T-helper 22 cell (primary cell): ENCODE measurements at regions not wholly inside any gene's neighbourhood (a gene's known extent, or its start where the extent isn't known, plus 50 kb on each side); places are given as distances from the start of the nearest gene placed in this dataset.
"Not testable (repeated sequence)": the region's sequence is repeated elsewhere in the genome, so short reads cannot be mapped to it uniquely, and the experiment has no call there.

ENCODE experiments used
- DNase-seq: peaks from one replicate; pipeline ENCODE4 v3.0.0-alpha.2; 2020; ENCODE audit warnings: low read depth

- no peak for DNase-seq
Measured at GRCh38 chrX:66912417-66912816, 273.5 kb upstream of the EDA2R start.

- DNase-seq: no peak
Measured at GRCh38 chrX:66902081-66902480, 263.2 kb upstream of the EDA2R start.

DNA sequence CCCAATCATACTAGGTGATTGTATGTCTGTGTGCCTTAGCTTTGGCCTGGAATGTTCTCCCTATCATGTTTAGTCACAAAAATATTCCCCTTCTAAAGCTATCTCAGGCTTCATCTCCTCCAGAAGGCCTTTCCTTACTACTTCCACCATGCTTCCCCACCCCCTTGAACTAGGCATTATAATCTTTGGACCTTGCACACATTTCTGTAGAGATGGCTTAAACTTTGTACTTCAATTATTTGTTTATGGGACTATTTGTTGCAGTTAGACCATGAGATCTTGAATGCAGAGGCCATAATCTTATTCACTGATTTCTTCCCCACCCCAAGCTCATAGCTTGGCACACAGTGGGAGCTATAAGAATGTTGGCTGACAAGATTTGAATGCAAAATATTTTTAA, 262.0 kb upstream of the EDA2R start:
- DNase-seq: no peak

GRCh38 chrX:66892004-66892403, 253.1 kb upstream of the EDA2R start:
- no peak for DNase-seq

- DNase-seq: no peak
Measured at GRCh38 chrX:66889418-66889817, 250.5 kb upstream of the EDA2R start.

- no peak for DNase-seq
Measured at GRCh38 chrX:66882101-66882500, 243.2 kb upstream of the EDA2R start.

DNA sequence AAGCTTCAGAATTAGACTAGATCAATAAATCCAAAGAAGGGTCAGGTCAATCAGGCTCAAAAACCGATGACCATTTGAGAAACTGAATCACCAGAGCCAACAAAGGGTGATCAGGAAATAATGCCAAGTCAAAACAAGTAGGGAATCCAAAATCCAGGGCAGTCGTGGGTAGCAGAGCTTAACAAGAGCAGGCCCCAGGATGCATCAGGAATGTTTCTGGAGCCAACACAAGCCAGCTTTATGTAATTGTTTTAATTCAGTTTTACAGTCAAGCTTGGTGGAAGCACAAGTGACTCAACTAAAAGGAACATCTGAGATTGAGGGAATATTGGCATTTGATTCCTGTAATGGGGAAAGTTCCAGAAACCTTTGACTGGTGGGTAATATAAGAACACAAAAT, 237.9 kb upstream of the EDA2R start:
- DNase-seq: no peak

DNA sequence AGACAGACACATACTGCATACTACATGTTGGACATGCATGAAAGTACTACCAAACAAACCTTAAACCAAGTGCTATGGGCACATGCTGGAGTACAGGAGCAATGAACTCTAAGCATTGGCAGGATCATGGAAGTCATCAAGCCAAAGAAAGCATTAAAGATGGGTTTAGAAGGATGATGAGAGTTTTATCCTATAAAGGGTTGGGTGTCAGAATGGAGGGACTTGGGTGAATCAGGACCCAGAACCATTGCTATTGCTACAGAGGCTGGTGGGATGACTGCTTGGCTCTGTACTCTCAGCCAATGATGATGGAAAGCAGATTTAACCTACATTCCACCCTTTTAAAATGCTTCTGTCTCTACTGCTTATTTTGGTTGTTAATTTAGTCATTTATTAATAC, 233.9 kb upstream of the EDA2R start:
- DNase-seq: no peak

- no peak for DNase-seq
Measured at GRCh38 chrX:66863721-66864120, 224.8 kb upstream of the EDA2R start.

DNA sequence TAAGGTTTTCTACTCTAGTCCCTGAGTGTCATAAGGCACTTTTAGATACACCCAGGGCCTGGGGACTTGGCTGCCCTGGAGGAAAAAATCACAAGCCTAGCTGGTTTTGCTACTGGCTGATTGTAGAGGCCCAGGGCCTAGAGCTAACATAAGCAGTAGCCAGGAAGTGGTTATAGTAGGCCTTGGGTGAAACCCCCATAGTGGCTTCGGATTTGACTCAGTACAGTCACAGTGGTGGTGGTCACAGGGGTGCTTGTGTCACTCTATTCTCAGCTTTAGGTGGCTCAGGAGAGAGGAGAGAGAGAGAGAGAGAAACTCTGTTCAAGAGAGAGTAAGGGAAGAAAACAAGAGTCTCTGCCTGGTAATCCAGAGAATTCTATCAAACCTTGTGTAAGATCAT, 194.5 kb upstream of the EDA2R start:
- no peak for DNase-seq

- no peak for DNase-seq
Measured at GRCh38 chrX:66815227-66815626, 176.3 kb upstream of the EDA2R start.

DNA sequence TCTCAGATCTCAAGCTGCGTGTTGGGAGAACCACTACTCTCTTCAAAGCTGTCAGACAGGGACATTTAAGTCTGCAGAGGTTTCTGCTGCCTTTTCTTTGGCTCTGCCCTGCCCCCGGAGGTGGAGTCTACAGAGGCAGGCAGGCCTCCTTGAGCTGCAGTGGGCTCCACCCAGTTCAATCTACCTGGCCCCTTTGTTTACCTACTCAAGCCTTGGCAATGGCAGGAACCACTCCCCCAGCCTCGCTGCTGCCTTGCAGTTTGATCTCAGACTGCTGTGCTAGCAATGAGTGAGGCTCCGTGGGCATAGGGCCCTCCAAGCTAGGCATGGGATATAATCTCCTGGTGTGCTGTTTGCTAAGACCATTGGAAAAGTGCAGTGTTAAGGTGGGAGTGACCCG, 155.6 kb upstream of the EDA2R start:
- DNase-seq: not testable (repeated sequence)

- no peak for DNase-seq
Measured at GRCh38 chrX:66766318-66766717, 127.4 kb upstream of the EDA2R start.

DNA sequence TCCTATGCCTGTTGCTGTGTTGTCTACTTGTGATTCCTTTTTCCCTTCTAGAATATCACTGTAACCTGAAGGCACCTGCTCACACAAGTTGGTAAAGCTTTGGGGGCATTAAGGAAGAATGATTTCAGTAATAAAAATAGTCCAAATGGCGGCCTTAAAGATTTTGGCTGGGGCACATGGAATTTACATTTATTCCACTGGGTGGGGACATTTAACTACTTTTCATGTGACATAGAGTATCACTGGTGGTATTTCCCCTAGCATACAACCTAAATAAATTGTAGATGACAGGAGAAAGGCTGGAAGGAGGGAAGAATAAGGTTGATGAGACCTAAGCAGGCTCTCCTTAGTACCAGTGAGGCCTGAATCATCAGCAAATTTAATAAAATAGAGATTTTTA, 121.8 kb upstream of the EDA2R start:
- DNase-seq: no peak

DNA sequence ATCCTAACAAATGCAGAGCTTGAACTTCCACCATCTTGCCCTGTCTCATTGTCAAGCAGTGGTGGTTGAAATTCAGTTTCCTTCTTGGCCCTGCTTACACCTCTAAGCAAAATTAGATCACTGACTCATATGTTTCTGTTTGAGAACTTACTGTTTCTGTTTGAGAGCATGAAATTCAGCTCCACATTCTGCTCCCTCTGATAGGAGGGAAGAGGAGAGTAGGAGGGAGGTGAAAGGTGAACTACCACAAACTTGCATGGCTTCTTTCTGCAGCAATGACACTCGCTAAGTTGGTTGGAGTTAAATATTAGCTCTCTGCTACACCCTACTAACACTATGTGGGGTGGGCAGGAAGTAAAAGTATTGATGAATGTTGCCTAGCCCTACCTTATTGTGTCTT, 117.8 kb upstream of the EDA2R start:
- DNase-seq: no peak

GRCh38 chrX:66751136-66751782, 112.4 kb upstream of the EDA2R start:
- no peak for DNase-seq

DNA sequence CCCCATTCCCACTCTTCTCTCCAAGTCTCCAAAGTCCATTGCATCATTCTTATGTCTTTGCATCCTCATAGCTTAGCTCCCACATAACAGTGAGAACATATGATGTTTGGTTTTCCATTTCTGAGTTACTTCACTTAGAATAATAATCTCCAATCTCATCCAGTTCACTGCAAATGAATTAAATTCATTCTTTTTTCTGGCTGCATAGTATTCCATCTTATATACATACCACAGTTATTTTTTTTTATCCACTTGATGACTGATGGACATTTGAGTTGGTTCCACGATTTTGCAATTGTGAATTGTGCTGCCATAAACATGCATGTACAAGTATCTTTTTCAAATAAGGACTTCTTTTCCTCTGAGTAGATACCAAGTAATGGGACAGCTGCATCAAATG, 105.6 kb upstream of the EDA2R start:
- DNase-seq: not testable (repeated sequence)

DNA sequence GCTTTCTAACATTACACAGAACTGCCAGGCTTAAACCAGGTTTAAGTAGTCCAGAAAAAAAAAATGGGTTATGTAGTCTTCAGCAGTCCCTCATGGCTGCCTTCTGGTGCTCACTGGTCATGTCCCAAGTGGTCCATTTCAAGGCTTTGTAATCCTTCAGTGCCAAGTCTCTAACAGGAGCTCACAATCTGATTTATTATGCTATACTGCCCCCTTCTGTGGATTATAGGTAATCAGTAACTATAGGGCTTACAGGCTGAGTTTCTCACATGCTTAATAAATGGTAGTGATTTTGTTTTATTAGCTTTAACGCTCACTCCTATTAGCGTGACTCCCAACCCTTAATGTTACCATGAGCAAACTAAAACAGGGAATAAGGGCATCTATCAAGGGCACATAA, 92.5 kb upstream of the EDA2R start:
- no peak for DNase-seq

- DNase-seq: peak; percentile 9
Measured at GRCh38 chrX:66728818-66729271, 90.0 kb upstream of the EDA2R start.

DNA sequence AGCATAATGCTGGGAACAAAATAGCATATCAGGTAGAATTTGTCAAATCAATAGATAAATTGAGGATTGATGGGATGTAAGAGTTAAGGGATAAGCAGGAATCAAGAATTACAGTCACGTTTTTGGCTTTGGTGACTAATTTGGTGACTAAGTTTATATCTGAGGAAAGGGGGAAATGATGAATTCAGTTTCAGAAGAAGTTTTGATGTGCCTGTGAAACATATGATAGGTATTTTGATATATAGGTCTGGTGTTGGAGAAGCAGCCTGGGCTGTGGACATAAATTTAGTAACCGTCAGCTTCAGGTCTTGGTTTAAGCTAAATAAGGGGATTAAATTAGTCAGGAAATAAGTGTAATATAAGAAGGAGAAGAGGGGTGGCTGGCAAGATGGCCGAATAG, 79.0 kb upstream of the EDA2R start:
- DNase-seq: no peak

GRCh38 chrX:66698273-66699204, 59.7 kb upstream of the EDA2R start:
- DNase-seq: no peak

- DNase-seq: not testable (repeated sequence)
Measured at GRCh38 chrX:66692512-66692911, 53.6 kb upstream of the EDA2R start.
